Adrenal gland (tissue), 9 donors: ENCODE measurements at regions not wholly inside any gene's neighbourhood (a gene's known extent, or its start where the extent isn't known, plus 50 kb on each side); places are given as distances from the start of the nearest gene placed in this dataset.

ENCODE experiments used
- DNase-seq, 7 donors: peaks; one replicate each; pipeline ENCODE4 v3.0.0-alpha.2; 2019 to 2020
- H3K27ac ChIP-seq, 5 donors: fragments of 200-600 bp; sonication (generic) in 4 of 5; 1 replicate in 3 of 5; 2 replicates in 2 of 5; pipeline versions ENCODE4 v1.5.1 to v1.8.0; 2016 to 2020; ENCODE audit warnings: mild to moderate bottlenecking in 1 of 5
- H3K27me3 ChIP-seq: fragments of 200-600 bp; 2 replicates; pipeline ENCODE4 v1.8.0; 2021
- H3K36me3 ChIP-seq, 2 donors: fragments of 200-600 bp; replicated peaks in 1 of 2; 1 replicate in 1 of 2; 2 replicates in 1 of 2; pipeline versions ENCODE4 v1.5.1 to v1.8.0; 2018 to 2022
- H3K4me1 ChIP-seq, 2 donors: fragments of 200-600 bp; replicated peaks in 1 of 2; 1 replicate in 1 of 2; 2 replicates in 1 of 2; pipeline versions ENCODE4 v1.5.1 to v1.8.0; 2018 to 2021
- H3K4me3 ChIP-seq, 4 donors: fragments of 200-600 bp; sonication (generic) in 3 of 4; one replicate each; pipeline ENCODE4 v1.5.1; 2016 to 2018
- H3K9me3 ChIP-seq, 3 donors: fragments of 200-600 bp; sonication (generic) in 1 of 3; replicated peaks in 1 of 3; 1 replicate in 2 of 3; 2 replicates in 1 of 3; pipeline versions ENCODE4 v1.5.1 to v1.8.0; 2016 to 2021
- POLR2A ChIP-seq, 2 donors: fragments of 450-650 bp; IDR thresholded peaks; one replicate each; pipeline ENCODE4 v1.6.1; 2017; ENCODE audit warnings: antibody characterized with exemption in 2 of 2, mild to moderate bottlenecking in 2 of 2, moderate library complexity in 1 of 2
- WGBS, 4 donors: extraction: QIAGEN DNeasy Blood & Tissue Kit in 2 of 4; methylation state at CpG; one replicate each; pipeline versions ENCODE4 v1.1.5 to v1.1.7; 2013 to 2017; 5-methylcytosine and 5-hydroxymethylcytosine counted together
- intact Hi-C, 2 donors: fragments of 100-400 bp; cut with DNase I; formaldehyde crosslinking; loops; one replicate each; pipeline versions ENCODE4 v1.14.1 to v1.15.0; 2022 to 2023
- TF ChIP-seq, protein P1 (sequence below), 6 experiments: fragments of 450-650 bp in 4 of 6; fragments of 200-600 bp in 2 of 6; sonication (generic) in 1 of 6; IDR thresholded peaks; 1 replicate in 5 of 6; 2 replicates in 1 of 6; pipeline versions ENCODE4 v1.5.1 to v1.8.0; 2016 to 2021; ENCODE audit warnings: antibody characterized with exemption in 6 of 6, mild to moderate bottlenecking in 2 of 6, moderate library complexity in 1 of 6
- donor health status: healthy with polysubstance abuse.
- donor health status: Bipolar disorder and iron deficiency.
- donor health status: DM: yes; HTN: yes; CAD: no.
- donor health status: DM: no; HTN: no; CAD: no.
- donor health status: DM: no; HTN: no; CAD: no.

DNA sequence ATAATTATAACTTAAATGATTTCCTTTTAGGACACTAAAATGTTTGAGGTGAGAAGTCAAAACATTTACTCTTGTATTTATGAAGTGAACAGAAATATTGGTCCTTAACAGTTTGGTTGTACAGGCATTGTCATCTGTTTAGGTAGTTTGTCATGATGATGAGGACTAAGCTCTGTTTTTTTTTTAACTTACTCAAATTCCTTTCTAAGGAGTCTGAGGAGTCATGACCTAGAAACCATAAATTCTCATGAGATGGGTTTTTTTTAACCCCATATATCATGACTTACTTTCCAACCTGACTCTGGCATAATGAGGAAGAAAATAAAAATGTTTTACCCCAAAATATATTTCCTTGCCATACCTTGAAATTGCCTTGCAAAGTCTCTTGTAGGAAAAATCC is 1176.2 kb downstream of the SUCLG1 start:
- Histone ChIP-seq H3K27ac (no peak overlapping the region), H3K27me3 (no peaks in the 10 kb centered on the region), H3K36me3 (no peaks in the 10 kb centered on the region), H3K4me3 (no peak overlapping the region), H3K4me1 (no peaks in the 10 kb centered on the region), H3K9me3 (no peaks in the 10 kb centered on the region)
- TF ChIP-seq POLR2A (IDR thresholded peaks at IDR 0.05) = no peak
- TF ChIP-seq, protein P1, sequence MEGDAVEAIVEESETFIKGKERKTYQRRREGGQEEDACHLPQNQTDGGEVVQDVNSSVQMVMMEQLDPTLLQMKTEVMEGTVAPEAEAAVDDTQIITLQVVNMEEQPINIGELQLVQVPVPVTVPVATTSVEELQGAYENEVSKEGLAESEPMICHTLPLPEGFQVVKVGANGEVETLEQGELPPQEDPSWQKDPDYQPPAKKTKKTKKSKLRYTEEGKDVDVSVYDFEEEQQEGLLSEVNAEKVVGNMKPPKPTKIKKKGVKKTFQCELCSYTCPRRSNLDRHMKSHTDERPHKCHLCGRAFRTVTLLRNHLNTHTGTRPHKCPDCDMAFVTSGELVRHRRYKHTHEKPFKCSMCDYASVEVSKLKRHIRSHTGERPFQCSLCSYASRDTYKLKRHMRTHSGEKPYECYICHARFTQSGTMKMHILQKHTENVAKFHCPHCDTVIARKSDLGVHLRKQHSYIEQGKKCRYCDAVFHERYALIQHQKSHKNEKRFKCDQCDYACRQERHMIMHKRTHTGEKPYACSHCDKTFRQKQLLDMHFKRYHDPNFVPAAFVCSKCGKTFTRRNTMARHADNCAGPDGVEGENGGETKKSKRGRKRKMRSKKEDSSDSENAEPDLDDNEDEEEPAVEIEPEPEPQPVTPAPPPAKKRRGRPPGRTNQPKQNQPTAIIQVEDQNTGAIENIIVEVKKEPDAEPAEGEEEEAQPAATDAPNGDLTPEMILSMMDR (IDR thresholded peaks at IDR 0.05) = no peak
- no peak for DNase-seq
- intact Hi-C loops = no loop called here

DNA sequence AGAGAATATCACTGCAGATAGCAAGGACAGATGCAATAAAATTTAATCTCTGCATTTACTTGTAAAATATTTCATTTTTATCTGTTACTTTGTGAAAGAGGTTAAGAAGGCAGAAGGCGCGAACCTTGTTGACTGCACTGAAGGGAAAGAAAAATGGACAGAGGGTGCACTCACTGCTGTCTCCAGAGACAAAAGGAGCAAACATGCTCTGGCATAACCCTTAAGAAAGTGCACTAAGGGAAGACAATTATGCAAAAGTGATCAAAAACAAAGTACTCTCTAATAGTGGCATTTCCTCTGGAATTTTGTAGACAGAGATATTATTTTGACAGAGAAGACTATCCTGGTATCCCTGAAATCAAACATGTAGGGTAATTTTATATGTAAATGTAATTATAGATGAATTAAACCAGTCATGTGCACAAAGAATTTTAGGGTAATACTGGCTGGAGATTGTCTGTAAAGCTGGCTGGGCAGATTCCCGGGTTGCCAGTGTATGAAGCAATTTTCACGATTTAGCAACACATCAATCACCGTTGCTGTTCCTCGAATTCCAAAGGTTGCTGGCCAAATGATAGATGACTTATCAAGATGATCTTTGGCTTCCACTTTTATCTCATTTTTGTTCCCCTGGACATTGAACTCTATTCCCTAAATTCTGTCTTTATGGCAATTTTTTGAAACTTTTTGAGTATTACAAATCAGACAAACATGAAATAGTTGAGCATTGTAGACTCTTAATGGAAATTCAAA is 1176.9 kb downstream of the SUCLG1 start:
- Histone ChIP-seq H3K9me3 (no peaks in the 10 kb centered on the region), H3K4me1 (no peaks in the 10 kb centered on the region), H3K4me3 (no peak overlapping the region), H3K36me3 (no peaks in the 10 kb centered on the region), H3K27me3 (no peaks in the 10 kb centered on the region), H3K27ac (no peak overlapping the region)
- TF ChIP-seq, protein P1 (IDR thresholded peaks at IDR 0.05) = no peak
- no peak for TF ChIP-seq POLR2A (IDR thresholded peaks at IDR 0.05)
- 43 to 49% (median 47%) methylated on average over 6 of the region's 6 CpGs for WGBS, 4 donors
- intact Hi-C loops = no loop called here
- no peak for DNase-seq

DNA sequence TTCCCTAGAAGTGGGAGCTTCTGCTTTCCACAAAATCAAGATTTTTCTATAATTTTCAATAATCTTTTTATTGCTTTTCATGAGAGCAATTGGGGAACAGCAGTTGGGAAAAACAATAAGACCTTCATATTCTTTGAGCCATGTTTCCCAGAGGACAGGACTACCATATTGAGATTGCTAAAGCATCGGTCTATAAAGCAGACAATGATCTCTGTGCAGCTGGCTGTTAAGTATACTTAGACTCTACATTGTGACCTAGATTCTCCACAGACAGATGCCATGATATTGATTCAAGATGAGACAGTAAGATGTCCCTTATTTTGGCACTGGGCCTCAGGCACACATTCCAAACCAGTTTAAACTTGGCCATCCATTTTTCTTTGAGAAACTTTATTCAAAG is 1178.7 kb downstream of the SUCLG1 start:
- Histone ChIP-seq H3K9me3 (no peaks in the 10 kb centered on the region), H3K27ac (no peak overlapping the region), H3K27me3 (no peaks in the 10 kb centered on the region), H3K36me3 (no peaks in the 10 kb centered on the region), H3K4me1 (no peaks in the 10 kb centered on the region), H3K4me3 (no peak overlapping the region)
- no peak for DNase-seq
- TF ChIP-seq POLR2A (IDR thresholded peaks at IDR 0.05) = no peak
- TF ChIP-seq, protein P1 (IDR thresholded peaks at IDR 0.05) = no peak
- 88 to 100% (median 94%) methylated on average over 1 of the region's 1 CpG for WGBS, 4 donors
- intact Hi-C loops = no loop called here

DNA sequence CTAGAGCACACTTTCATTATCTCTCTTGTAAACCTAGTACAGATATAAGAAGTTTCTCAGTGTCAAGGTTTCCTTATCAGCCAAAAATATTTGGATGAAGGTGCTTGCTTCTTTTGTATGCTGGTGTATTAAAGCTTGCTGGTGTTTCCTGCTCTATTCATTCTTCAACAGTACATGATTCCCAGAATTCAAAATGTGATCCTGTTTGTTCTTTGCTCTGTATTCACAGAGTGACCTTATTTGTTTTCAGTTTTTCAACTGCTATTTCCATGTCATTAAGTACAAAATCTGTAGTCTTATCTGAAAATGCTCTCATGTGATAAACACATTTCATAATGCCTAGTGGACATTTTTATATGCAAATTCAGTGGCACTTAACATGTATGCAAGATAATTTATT is 1185.8 kb downstream of the SUCLG1 start:
- Histone ChIP-seq H3K27me3 (no peaks in the 10 kb centered on the region), H3K27ac (no peak overlapping the region), H3K9me3 (no peaks in the 10 kb centered on the region), H3K4me3 (no peak overlapping the region), H3K36me3 (no peaks in the 10 kb centered on the region), H3K4me1 (no peaks in the 10 kb centered on the region)
- no peak for DNase-seq
- TF ChIP-seq, protein P1 (IDR thresholded peaks at IDR 0.05) = no peak
- TF ChIP-seq POLR2A (IDR thresholded peaks at IDR 0.05) = no peak
- intact Hi-C loops = no loop called here
